Activated CD8-positive, alpha-beta memory T cell treated with anti-CD3 and anti-CD28 coated beads for 36 hours (primary cell): ENCODE measurements at regions not wholly inside any gene's neighbourhood (a gene's known extent, or its start where the extent isn't known, plus 50 kb on each side); places are given as distances from the start of the nearest gene placed in this dataset.

Experiments
- CTCF ChIA-PET: fragments of 350-600 bp; sonication (Branson Sonifier 250); formaldehyde crosslinking; loops from one replicate; lab custom pipeline; 2021; ENCODE audit warnings: antibody characterized with exemption; lab: Charles Lee
- POLR2A ChIA-PET: fragments of 350-600 bp; sonication (Branson Sonifier 250); formaldehyde crosslinking; loops from one replicate; lab custom pipeline; 2021; ENCODE audit warnings: antibody characterized with exemption; lab: Charles Lee

DNA sequence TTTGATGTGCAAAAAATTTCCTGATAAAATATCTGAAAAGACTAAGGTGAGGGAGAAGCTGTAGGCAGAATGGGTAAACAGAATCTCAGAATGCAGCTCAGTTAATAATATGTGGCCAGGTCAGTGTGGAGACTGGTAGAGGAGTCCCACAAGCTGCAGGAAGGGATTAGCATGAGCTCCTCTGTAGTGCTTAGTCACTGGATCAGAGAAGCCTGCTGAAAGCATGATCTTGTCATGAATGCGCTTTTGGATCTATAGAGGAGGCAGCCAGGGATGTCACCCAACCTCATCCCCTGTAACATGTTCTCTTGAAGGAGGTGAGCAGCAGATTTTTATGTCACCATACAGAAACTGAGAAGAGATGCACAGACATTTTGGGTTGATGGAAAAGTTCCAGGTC lies 1035.3 kb upstream of the GBE1 start:
- ChIA-PET CTCF (no interaction called here), POLR2A (no interaction called here)

DNA sequence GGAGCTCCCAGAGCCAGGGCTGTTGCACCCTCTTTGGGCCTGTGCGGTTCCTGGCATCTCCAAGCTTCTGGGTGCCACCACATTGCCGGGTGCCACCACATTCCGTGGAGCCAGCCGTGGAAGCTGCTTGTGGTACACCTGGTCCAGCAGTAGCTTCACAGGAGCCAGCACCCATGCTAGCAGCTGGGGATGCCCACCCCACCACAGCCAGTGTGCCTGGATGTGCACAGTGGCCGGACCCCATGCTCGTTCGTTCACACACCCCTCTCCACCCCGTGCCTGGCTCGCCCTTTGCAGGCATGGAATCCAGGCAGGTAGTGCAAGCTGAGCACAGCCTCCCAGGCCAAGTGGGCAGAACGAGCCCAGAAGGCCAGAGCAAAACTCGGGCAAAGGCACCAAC lies 1029.8 kb upstream of the GBE1 start:
- ChIA-PET CTCF (no interaction called here), POLR2A (no interaction called here)

DNA sequence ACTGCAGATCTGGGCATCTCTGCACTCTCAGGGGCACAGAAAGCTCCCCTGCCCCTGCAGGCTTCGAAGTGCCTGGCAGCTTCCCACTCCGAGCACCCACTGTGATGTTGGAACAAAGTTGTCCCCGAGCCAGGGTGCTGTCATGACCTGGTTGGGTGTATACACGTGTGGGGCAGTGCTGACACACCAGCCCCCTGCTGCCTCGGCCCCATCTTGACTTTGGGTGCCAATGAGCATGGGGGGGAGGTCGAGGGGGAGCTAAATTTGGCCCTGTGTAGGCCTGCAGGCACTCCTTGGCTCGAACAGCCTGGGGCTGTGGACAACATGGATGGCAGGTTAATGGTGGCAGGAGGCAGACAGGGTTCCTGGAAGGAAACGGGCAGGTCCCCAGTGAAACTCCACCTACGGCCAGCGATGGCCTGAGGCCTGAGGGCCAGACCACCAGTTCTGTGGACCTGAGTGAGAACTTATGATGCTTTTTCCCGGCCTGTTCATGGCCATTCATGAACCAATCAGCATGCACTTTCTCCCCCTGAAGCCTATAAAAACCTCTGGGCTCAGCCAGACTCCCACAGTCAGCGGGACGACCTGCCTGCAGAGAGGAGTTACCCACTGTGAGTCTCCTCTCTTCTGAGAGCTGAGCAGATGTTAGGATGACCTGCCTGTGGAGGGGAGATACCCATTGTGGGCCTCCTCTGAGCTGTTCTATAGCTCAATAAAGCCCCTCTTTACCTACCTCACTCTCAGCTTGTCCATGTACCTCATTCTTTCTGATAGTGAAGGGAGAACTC lies 1029.1 kb upstream of the GBE1 start:
- ChIA-PET CTCF (no interaction called here), POLR2A (no interaction called here)

DNA sequence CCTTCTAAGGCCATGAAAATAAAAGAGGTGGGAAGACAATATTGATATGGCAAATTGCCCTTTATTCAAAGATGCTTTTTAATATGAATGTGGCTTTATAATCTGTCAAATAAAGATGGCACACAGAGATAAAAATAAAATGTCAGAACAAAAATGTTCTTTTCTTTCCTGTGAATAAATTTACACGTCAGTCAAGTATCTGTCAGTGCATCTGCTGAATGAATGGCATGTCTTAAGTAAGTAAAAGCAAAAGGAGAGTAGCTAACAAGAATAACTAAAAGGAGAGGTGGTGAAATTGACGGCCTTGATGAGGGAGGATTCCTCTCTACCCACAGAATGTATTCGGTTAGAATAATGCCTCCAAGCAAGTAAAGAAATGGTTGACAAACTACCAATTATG lies 1021.7 kb upstream of the GBE1 start:
- CTCF ChIA-PET, result no interaction called here
- POLR2A ChIA-PET, result no interaction called here

DNA sequence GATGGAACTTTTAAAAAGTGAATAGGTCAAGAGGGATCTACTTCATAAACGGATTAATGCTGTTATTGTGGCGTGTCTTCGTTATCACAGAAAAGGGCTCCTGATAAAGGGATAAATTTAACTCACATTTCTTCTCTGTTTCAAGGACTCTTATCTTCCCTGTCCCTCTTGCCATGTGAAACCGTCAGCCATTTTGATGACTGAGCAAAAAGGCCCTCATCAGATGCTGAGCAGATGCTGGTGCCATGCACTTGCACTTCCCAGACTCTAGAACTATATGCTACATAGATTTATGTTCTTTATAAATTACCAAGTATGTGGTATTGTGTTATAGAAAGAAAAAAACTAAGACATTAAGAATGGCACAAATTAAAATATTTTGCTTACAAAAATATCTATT lies 1011.8 kb upstream of the GBE1 start:
- CTCF ChIA-PET, result no interaction called here
- POLR2A ChIA-PET, result no interaction called here

DNA sequence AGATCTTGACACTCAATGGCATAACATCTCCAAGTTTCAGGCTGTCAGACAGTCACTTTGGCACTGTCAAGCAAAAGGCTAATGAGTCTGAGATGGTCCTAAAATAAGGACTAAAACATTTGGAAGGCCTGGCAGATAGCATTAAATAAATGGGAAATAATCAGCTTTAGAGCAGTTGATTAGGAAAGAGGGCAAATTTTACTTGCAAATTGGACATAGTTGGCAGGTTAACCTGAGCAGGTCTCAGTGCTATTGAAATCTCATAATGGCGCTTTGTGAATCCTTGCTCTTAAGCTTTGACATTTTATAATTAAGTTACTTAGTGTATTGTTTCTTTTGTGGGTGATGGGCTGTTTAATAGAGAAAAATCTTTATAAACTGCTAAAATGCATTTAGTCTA lies 1003.1 kb upstream of the GBE1 start:
- ChIA-PET CTCF (no interaction called here), POLR2A (no interaction called here)

DNA sequence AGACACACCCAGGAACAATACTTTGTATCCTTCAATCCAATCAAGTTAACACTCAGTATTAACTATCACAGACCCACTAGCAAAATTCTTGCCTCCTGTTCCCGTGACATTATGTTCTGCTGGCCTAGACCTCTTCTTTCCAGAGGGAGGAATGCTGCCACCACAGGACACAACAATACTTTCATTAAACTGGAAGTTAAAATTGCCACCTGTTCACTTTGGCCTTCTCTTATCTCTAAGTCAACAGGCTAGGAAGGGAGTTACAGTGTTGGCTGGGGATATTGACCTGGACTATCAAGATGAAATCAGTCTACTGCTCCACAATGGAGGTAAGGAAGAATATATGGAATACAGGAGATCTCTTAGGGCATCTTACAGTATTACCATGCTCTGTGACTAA lies 1000.4 kb upstream of the GBE1 start:
- POLR2A ChIA-PET, result no interaction called here

DNA sequence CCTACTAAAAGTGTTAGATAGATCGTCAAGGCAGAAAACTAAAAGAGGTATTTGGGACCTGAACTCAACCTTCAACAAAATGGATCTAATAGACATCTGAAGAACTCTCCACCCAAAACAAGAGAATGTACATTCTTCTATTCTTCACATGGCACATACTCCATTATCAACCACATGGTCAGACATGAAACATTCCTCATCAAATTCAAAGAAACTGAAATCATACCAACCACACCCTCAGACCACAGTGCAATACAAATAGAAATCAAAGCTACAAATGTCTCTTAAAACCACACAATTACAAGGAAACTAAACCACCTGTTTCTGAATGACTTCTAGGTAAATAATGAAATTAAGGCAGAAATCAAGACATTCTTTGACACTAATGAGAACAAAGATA lies 984.1 kb upstream of the GBE1 start:
- CTCF ChIA-PET, result no interaction called here

More for the DNA sequence above, 1000.4 kb upstream of the GBE1 start:
- CTCF ChIA-PET, result no interaction called here

DNA sequence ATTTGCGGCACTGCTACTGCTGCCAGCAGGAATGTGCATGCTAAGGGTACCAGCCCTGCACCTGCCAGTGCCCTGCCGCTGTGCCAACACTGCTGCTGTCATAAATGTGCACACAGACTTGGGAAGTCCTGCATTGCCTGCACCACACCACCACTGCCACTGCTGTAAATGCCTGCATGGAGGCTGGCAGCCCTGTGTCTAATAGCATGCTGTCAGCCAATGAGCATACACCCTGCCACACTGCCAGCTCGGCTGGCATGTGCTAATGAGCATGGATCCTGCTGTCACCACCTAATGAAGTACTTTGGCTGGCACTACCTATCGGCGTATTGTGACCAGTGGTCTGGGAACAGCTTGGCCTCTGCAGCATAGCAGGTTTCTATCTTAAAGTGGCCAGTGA lies 981.8 kb upstream of the GBE1 start:
- POLR2A ChIA-PET, result no interaction called here
- CTCF ChIA-PET, result no interaction called here

More for the DNA sequence above, 984.1 kb upstream of the GBE1 start:
- POLR2A ChIA-PET, result no interaction called here

DNA sequence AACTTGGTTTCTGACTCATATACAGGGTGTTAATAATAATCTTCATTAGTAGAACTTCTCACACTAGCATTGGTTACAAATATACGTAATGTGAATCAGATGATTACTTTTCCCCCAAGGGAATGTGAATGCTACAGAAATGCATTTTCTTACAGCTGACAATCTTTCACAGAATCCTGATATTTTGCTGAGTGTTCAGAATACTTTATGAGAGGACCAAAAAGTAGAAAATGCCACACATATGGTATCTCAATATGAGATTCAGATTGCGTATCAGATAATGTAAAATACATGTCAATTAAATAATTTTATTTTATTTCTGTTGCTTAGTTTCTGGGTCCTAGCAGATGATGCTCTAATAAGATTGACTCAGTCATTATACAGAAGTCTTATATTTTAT lies 979.9 kb upstream of the GBE1 start:
- CTCF ChIA-PET, result no interaction called here
- POLR2A ChIA-PET, result no interaction called here

DNA sequence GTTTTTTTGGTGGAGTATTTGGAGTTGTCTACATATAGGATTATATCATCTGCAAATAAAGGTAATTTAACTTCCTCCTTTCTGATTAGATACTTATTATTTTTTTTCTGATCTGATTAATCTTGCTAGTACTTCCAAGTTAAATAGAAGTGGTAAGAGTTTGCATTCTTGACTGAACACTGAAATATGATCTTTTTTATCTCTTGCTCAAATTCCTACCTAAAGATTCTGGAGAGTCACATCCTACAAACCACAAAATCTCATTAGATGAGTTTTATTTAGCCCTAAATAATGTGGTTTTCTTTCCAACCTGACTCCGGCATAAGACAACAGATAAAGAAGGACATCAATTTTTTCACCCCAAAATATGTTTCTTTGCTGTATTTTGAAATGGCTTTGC lies 977.9 kb upstream of the GBE1 start:
- POLR2A ChIA-PET, result no interaction called here
- CTCF ChIA-PET, result no interaction called here

DNA sequence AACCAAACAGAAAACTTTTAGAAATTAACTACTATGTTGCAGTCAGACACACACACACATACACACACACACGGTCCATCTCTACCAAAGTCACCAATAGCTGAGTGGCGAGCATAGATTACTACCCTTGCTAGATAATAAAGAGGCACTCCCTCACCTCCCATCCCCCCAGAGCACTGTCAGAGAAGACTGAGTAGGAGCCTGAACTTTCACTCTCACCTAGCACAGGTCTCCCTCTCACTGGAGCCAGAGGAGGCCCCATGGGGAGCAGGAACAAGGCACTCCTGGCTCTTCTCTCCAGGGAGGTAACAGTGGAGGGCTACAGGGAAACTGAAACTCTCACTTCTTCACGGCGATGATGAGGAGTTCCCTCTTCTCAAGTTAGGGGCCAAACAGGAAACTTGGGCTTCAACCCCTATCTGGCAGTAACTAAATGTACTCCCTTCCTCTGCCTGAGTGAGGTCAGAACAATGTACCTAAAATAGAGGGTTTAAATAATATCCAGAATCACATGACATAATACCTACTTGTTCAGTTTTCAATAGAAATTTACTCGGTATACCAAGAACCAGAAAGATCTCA lies 975.3 kb upstream of the GBE1 start:
- CTCF ChIA-PET, result no interaction called here
- POLR2A ChIA-PET, result no interaction called here

DNA sequence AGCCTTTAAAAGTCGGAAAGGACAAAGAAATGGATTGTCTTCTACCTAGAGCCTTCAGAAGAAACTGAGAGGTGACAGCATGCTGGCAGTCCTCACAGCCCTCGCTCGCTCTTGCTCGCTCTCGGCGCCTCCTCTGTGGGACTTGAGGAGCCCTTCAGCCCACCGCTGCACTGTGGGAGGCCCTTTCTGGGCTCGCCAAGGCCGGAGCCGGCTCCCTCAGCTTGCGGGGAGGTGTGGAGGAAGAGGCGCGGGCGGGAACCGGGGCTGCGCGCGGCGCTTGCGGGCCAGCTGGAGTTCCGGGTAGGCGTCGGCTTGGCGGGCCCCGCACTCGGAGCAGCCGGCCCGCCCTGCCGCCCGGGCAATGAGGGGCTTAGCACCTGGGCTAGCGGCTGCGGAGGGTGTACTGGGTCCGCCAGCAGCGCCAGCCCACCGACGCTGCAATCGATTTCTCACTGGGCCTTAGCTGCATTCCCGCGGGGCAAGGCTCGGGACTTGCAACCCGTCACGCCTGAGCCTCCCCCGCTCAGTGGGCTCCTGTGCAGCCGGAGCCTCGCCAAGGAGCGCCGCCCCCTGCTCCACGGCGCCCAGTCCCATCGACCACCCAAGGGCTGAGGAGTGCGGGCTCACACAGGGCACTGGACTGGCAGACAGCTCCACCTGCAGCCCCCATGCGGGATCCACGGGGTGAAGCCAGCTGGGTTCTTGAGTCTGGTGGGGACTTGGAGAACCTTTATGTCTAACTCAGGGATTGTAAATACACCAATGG lies 953.8 kb upstream of the GBE1 start:
- ChIA-PET POLR2A (no interaction called here), CTCF (no interaction called here)

DNA sequence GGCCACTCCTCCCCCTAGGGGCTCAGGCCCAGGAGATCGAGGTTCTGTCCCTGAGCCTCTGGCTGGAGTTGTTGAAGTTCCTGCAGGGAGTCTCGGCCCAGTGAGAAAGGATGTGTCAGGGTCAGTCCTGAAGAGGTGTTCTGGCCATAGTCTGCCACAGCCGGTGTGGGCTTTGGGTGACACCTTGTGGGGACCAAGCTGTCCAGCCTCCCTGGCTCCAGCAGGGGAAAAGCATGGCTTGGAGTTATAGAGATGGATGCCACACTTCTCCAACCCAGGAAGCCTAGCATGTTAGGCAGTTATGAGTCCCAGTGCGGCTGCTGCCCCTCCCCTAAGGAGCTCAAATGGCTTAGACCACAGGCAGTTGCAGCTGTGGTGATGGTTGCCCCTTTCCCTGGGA lies 945.6 kb upstream of the GBE1 start:
- CTCF ChIA-PET, result no interaction called here
- POLR2A ChIA-PET, result no interaction called here

DNA sequence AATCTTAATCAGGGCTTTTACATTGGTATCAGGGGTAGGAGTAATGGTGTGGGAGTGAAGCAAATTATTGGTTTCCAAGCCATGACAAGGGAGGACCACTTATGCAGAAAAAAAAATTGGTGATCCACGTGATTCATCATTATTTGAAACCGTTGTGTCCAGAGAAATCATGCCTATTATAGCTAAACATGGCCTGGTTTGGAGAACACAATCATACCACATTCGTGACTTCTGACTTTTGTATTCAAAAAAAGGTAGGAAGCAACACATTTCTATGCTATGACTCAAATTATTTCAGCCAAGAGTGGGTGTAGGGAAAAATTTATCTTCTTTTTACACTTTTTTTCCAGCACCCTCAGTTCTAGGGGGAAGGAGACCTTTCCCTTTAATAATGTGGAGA lies 924.3 kb upstream of the GBE1 start:
- CTCF ChIA-PET, result no interaction called here
- POLR2A ChIA-PET, result no interaction called here

DNA sequence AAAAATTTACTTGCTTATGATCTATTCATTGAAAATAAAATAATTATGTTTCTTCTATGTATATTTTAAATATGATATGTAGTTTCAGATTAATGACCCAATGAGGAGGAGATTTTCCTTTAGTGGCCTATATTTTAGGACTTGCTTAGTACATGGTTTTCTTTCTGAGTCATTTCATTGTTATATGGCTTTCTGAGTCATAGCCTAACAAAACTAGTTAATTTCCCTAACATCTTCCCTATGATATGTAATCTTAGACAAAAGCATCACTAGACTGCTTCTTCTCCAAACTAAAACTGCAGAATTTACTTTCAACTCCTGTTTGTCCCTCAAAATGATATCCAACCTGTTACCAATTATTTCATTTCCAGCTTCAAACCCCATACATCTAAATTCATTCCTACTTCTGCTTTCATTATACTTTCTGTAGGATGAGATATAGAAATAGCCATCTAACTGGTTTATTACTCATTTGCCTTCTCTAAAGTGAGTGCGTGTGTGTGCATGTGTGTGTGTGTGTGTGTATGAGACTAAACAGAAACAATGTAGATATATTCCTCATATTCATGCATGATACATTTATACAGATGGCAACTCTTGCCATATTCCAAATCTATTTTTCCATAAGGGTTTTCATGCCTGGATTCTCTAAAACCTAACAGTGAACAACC lies 915.0 kb upstream of the GBE1 start:
- ChIA-PET POLR2A (no interaction called here), CTCF (no interaction called here)

DNA sequence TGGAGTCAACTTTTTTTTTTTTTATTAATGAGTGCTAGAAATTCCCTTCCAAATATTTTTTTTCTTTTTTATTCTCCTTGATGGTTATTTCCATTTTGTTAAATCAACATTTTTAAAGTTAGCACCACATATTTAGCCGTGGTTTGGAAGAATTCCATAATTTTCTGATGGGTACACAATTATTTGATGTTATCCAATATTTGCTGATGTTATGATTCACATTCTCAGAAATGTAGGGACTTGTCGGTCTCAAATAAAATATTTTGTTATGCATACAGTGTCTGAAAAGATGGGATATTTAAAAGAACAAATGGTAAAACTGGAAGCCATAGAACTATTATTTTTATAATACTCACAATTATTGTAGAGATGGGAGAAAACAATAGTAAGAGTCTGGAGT lies 911.5 kb upstream of the GBE1 start:
- CTCF ChIA-PET, result no interaction called here
- POLR2A ChIA-PET, result no interaction called here

DNA sequence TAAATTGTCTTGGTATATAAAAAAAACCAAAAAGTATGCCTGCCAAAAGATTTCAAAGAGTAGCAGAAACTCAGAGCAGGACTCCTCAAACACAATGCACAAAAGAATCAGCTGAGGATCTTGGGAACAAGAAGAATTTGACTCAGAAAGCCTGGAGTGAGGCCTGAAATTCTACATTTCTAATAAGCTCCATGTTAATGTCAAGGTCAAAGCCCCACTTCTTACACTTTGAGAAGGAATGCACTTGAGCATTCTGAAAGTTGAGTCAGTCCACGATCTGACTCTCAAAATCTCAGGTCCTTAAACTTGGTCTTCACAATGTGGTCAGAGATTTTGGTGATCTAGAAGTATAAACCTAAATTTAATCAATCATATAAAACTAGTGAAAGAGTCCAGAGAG lies 910.0 kb upstream of the GBE1 start:
- CTCF ChIA-PET, result interaction anchor here (0.6 kb wide), 1 partner anchor 1781 kb away, joined by 3 read pairs; no protein-coding TSS in a partner anchor
- POLR2A ChIA-PET, result no interaction called here

DNA sequence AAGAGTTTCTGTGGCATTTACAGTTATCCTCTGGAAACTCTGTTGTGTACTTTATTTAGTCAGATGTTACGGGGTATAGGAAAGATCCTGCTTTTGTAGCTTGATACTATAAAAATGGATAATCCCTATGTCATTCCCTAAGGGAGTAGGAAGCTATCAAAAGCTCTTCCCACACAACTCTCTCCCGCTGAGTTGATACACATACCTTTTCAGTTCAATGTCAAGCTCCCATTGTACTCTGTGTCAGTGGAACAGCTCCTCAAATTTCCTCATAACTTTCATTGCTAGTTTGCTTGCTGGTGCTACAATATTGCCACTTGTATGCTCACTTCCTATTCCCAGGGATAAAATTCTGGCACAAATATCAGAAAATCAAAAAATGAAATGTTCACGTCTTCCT lies 893.3 kb upstream of the GBE1 start:
- POLR2A ChIA-PET, result no interaction called here
- CTCF ChIA-PET, result no interaction called here

DNA sequence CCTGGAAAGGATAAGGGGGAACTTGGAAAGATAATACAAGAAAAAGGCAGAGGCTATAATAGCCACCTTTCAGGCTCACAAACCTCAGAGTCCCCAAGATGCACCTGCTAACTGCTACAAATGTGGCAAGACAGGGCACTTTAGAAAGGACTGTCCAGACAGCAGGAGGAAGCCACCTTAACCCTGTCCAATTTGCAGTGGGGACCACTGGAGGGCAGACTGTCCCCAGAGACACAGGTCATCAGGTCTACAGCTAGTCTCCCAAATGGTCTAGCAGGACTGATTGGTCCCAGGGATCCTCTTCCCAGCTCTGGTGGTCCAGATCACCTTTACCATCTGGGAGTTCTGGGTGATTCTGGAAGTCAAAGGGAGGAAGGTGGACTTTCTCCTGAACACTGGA lies 882.5 kb upstream of the GBE1 start:
- POLR2A ChIA-PET, result no interaction called here
- CTCF ChIA-PET, result no interaction called here
